ENCODE measurements at regions not wholly inside any gene's neighbourhood (a gene's known extent, or its start where the extent isn't known, plus 50 kb on each side); places are given as distances from the start of the nearest gene placed in this dataset.

- TF ChIP-seq POLR2A (IDR thresholded peaks at IDR 0.05; ENCODE audit: low read length) = no peak
- TF ChIP-seq GATA1 (IDR thresholded peaks at IDR 0.05; ENCODE audit: low read depth, low read length) = no peak
Measured at GRCh38 chr15:25608926-25609325, 170.1 kb upstream of the UBE3A start.

All from erythroblast (primary cell).